NCI-H774 (cell line): ENCODE measurements at regions not wholly inside any gene's neighbourhood (a gene's known extent, or its start where the extent isn't known, plus 50 kb on each side); places are given as distances from the start of the nearest gene placed in this dataset.

Experiments
- DNase-seq: peaks from one replicate; lab custom pipeline; 2025; lab: John Stamatoyannopoulos, UW

DNA sequence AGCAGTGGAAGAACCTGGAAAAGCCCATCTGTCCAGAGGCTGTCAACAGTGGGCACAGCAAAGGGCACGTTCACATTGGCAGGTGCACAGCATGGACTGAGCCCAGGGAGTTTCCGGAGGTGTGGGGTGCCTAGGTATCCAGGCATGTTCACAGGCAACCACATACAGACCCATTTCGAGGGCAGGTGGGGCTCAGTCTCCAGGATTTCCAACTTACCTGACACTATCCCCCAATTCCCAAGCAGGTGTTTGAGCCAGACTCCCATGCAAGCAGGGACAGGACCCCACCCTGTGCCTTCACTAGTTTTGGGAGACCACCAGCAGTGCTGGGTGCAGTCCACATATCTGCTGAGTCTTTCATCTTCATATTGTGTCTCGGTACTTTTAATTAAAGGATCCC lies 65.0 kb upstream of the IRF2BP2 start:
- DNase-seq, result no peak

GRCh38 chr1:234674218-234674815 lies 64.3 kb upstream of the IRF2BP2 start:
- no peak for DNase-seq

- no peak for DNase-seq
These were observed 62.6 kb upstream of the IRF2BP2 start for GRCh38 chr1:234672349-234673135.

- peak; percentile 81 for DNase-seq
These were observed 61.1 kb upstream of the IRF2BP2 start for GRCh38 chr1:234670967-234671626.

DNA sequence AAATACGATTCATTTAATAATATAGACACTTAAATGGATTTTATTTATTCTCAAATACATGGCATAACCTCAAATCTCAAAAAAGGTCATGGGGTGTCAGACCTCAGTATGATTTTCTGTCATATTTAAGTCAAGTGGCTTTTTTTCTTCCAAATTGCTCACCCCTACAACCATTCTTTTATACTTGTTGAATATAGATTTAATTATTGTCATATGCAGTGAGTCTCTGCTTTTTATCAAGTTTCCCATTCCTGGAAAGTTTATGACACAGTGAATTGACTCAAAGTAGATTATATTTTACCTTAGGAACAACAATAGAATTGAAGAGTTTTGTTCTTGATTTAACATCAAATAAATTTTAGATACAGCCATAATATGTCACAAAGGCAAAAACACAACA lies 59.5 kb upstream of the IRF2BP2 start:
- DNase-seq, result no peak

GRCh38 chr1:234668577-234668955 lies 58.6 kb upstream of the IRF2BP2 start:
- no peak for DNase-seq

DNA sequence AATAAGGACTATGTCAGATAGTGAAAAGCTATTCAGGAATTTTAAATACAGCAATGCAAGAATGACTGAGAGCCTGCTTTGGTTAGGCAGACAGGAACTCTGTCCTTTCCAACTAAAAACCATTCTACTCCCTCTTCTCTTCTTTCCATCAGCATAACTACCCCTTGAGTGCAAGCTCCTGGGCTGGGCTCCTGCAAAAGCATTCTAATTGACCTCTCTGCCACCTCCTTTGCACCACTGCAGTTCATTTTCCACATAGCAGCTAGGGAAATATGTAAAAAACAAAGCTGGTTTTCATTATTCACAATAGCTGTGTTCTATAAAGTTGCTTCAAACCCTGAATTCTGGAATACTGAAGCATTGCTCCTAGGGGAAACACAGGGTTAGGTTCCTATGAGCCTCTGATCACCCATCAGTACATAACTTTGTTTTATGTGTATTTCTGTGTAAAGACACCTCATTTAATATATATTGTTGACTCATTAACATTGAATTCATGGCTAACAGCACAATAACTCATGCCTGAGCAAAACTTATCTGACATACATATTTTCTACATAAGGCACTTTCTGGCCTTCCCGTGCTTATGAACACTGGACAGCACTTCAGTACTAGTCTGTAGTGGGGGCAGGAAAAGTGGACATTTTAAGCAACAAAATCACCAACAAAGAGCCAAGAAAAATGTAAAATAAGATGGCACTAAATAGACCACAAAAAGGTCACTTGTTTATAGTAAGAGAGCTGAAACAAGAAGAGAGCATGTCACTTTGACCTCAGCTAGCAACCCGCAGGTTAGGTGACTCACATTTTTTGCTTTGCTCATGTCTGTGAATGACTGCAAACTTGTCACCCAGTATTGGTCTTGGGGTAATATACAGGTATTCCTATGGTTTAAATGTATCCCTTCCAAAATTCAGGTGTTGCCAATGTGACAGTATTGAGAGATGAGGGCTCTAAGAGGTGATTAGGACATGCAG lies 57.9 kb upstream of the IRF2BP2 start:
- no peak for DNase-seq

DNA sequence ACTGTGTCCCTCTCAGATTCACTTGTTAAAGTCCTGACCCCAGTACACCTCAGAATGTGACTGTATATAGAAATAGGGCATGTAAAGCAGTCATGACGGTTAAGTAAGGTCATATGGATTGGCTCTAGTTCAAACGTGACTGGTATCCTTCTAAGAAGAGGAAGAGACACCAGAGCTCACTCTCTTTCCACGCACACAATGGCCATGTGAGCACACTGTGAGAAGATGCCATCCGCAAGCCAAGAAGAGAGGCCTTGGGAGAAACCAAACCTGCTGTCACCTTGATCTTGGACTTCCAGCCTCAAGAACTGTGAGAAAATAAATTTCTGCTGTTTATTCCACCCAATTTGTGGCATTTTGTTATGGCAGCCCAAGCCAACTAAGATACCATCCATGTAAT lies 56.8 kb upstream of the IRF2BP2 start:
- DNase-seq, result no peak

DNA sequence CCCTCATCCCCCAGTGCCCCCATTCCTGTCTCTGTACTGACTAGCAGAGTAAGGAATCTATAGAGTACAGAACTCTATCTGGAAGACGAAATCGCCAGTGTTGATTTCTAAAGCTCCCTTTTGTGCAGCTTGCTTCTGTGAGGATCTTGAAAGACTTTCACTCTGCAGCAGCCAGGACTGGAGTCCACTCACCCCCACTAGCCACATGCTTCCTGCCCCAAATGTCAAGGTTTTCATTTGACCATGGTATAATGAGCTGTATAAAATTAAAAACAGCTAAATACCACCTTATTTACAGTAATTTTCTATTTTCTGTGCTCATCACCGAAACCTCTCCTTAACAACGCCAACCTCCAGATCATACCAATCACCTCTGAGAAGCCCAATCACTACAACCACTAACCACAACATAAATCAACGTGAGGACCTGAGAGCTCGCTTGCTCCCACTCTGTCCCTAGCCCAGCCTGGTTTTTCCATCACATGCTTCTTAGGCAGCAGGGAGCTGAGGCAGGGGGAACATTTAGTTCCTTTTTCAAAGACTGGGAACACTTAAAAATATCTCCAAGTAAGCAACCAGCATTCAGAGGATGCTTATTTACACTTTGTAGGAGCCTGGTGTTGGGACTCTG lies 56.1 kb upstream of the IRF2BP2 start:
- DNase-seq, result no peak

GRCh38 chr1:234662148-234662547 lies 52.2 kb upstream of the IRF2BP2 start:
- no peak for DNase-seq

DNA sequence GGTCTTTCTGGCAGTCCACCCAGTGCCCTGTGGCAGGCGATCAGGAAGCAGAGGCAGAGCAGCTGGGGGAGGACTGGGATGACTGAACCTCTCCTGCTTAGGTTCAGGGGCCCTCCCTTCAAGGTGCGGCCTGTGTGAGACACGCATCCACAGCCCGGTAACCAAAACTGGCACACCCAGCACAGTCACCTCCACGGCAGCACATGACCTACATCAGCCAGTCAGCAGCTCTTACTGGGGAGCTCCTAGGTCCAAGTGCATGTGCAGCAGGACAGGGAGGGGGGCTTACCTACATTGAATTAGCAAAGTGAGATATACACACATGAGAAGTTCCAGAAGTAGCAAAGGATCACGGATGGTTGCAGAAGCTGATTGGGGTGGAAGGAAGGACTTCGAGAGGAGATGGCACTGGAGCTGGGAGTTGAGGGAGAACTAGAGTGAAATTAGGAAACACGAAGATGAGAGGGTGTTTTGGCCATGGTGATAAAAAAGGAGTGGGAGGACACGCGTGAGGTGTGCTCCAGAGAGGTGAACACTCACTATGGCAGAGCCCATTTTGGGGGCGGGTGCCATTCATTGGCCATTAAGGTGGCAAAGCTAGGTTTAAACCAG lies 51.4 kb upstream of the IRF2BP2 start:
- DNase-seq, result no peak

DNA sequence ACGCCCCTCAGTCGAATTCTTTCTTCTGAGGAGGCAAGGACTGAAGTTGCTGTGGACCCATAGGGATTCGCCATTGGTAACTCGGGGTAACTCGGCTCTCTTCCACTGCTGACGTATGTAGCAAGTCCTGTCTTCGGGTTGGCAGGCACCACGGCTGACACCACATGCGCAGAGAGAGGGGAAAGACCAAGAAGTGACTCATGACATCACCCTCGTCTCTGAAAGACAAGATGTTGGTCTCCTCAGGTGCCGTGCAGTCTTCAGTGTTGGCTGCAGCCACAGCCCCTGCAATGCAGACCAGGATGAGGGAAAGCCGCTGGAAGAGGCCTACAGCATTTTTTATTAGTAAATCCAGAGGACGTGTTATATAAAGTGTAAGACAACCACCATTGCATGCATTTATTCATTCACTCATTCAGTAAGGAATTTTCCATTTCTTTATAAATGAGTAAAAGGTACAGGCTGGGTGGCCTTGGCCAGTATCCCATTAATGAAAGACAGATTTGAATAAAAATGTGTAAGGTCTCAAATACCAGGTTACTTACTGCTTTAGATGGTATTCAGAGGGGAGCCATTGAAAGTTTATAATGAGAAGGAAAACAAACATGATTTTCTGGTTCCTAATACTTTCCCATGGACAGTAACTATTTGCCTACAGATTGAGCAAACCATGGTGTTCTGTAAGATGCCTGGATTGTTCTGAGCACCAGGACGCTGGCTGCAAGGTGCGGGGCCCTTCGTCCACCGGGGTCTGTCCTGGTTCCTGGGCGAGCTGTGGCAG lies 50.7 kb upstream of the IRF2BP2 start:
- no peak for DNase-seq
